GM19372 (cell line): ENCODE measurements at regions not wholly inside any gene's neighbourhood (a gene's known extent, or its start where the extent isn't known, plus 50 kb on each side); places are given as distances from the start of the nearest gene placed in this dataset.
A peak's percentile ranks its signal among the peaks of the same experiment; 100 is the strongest.
"Not testable (repeated sequence)": the region's sequence is repeated elsewhere in the genome, so short reads cannot be mapped to it uniquely, and the experiment has no call there.

Experiments
- ATAC-seq: cut with Tn5 transposase; IDR thresholded peaks from one replicate; pipeline ENCODE4 v1.9.1; 2021; ENCODE audit warnings: mild to moderate bottlenecking, low read depth, moderate library complexity; ENCODE audit not compliant: unreplicated experiment

DNA sequence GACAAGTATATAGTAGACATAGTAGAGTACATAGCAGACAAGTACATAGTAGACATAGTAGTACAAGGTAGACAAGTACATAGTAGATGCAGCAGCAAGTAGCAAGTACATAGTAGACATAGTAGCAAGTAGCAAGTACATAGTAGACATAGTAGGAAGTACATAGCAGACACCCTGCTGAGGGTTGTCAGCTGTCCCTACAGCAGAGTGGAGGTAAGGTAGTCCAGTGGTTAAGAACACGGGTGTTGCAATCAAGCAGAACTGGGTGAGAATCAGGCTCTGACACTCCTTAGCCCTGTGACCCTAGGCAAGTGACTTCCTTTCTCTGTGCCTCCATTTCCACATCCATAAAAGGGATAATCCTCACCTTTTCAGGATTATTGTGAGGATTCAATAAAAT, 94.7 kb downstream of the NOG start:
- ATAC-seq = no peak

- no peak for ATAC-seq
Observed at GRCh38 chr17:56690441-56691291, 97.2 kb downstream of the NOG start.

GRCh38 chr17:56694825-56695224, 101.3 kb downstream of the NOG start:
- no peak for ATAC-seq

DNA sequence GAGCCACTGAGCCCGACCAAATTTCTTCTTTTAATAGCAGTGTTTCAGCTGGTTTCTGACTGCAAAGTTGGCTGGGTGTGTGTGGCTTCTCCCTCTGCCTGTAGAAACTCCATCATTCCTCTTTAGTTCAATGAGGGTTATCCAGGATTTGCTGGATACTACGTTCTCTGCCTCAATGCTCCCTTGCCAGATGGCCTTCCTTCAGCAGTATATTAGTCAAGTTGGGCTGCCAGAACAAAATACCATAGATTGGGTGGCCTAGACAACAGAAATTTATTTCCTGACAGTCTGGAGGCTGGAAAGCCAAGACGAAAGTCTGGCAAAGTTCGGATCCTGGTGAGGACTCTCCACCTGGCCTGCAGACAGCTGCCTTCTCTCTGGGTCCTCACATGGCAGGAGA, 103.7 kb downstream of the NOG start:
- no peak for ATAC-seq

DNA sequence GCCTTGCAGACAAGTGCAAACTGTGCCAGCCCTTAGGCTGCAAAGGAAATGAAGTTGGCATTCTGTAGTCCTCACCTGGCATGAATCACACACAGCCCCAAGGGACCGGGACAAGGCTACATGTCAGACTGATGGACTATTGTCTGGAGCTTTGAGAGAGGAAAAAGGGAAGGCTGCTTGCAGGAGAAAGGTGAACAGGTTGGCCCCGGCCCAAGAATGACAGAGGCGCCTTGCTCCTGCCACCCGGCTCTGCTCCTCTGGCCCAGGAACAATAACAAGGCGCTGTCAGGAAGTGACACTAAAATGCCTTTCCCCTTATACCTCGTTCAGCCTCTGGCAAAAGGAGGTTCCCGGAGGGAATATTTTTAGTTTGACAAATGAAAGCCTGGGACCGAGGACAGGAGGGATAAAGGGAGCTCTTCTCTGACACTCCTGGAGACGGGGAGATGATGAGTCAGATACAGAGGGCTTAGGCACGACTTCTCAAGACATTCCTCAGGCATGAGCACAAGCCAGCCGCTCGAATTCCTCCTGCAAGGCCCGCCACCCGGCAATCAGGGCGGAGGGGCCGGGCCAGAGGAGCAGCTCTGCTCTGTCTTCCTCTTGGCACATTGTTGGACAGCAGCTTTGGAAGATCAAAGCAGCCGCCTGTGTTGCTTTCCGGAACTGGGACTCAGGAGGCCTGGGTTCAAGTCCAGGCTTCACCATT, 105.8 kb downstream of the NOG start:
- no peak for ATAC-seq

- no peak for ATAC-seq
Observed at GRCh38 chr17:56700919-56701420, 107.5 kb downstream of the NOG start.

DNA sequence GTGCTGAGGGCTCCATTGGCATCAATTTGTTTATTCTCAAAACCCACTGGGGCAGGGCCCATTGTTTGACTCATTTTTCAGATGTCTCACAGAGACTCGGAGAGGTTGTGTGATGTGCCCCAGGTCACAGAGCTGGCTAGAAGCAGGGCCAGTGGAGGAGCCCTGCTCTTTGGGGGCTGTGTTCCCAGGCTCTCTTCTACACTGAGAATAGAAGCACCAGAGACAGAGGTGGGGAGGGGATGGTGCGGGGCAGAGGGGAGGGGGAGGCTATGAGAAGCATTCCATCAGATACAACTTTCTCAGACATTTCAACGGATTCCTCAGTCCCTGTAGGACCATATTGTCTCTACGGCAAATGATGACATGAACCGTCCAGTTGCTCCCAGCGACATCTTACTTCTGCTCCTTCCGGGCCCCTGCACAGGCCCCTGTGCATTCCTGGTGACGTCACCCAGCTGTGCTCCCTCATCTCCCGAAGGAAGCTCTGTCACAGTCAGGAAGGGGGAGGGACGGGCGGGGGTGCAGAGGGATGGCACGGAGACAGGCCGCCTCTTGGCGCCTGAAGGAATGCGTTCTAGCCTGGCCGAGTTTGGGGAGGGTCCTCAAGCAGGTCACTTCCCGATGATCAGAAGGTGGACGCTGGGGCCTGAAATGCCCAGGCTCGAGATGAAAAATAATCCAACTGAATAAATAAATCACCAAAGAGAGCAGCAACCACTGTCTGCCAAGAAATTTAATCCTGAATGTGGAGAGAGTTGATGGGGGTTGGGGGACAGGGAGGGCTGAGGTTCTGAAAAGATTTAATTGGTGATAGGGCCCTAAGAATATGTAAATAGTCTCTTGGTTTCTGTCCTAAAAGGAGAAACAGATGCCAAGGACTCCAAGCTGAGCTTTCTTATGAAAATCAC, 114.1 kb downstream of the NOG start:
- no peak for ATAC-seq

- no peak for ATAC-seq
Observed at GRCh38 chr17:56708220-56708558, 114.7 kb downstream of the NOG start.

DNA sequence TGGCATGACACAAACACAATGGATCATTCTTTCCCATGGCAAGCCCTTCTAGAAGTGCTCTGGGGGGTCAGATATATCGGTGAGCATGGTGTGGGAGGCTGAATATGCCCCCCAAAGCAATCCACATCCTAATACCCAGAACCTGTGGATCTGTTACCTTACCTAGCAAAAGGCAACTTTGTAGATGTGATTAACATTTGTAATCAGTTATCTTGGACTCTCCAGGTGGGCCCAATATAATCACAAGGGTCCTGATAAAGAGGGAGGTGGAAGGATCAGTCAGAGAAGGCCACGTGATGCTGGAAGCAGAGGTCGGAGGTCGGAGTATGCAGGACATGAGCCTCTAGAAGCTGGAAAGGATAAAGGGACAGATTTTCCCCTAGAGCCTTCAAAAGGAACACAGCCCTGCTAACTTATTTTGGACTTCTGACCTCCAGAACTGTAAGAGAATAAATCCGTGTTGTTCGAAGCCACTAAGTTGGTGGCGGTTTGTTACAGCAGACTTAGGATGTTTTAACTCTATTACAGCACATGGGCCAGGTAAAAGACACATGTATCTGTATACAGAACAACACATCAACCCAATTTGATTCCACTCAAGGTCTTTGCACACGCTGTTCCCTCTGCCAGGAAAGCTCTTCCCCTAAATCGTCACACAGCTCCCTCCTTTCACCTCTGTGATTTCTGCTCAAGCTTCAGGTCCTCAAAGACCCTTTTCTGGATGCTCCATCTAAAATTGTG, 115.3 kb downstream of the NOG start:
- no peak for ATAC-seq

DNA sequence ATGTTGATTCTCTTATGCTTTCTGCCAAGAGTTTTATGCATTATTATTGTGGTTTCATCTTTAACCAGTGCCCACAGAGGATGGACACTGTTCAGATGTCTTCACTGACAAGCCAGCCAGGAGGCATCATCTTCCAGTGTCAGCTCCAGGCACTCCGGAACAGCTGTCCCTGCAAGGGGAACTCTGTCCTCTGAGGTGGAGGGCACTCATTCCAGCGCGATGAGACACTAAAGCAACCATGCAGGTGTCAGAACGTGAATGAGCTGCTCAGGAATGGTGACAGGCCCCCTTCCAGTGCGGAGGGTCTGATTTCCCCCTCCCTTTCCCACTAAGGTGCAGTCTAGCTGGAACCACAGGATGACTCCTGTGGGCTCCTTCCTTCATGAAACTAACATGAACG, 117.5 kb downstream of the NOG start:
- no peak for ATAC-seq

DNA sequence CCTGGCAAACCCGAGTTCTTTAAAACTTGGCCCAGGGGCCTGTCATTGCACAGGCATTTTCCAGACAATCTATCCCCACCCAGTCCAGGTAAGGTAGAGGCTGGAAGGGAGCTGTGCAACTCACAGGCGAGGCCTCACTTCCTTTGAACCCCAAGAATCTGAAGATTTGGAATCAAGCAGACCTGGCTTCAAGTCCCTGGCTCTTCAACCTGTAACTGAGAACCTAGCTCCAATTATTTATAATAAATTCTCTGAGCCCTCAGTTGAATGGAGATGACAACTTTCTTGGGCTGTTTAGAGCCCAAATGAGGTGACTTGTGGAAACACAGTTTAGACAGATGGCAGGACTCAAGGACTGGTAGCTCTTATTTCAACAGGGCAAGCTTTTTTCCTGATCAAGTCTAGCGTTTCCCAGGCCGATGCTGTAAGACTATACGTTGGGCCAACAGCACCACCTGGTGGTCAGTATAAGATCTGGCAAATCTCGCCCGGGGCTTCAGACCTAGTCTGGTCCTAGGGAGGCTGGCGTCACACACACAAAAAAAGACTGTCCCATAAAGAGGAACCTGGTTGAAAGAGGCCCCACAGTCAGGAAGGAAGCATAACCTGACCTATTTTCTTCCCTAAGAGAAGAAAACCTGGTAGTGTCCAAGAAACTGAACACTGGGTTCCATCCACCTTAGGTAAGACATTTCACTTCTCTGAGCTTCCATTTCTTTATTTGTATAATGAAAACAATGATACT, 117.9 kb downstream of the C17orf67 start:
- ATAC-seq = peak; percentile 93

- no peak for ATAC-seq
Observed at GRCh38 chr17:56717471-56717870, 116.2 kb downstream of the C17orf67 start.

- no peak for ATAC-seq
Observed at GRCh38 chr17:56718515-56718914, 115.2 kb downstream of the C17orf67 start.

- no peak for ATAC-seq
Observed at GRCh38 chr17:56723421-56723820, 110.3 kb downstream of the C17orf67 start.

DNA sequence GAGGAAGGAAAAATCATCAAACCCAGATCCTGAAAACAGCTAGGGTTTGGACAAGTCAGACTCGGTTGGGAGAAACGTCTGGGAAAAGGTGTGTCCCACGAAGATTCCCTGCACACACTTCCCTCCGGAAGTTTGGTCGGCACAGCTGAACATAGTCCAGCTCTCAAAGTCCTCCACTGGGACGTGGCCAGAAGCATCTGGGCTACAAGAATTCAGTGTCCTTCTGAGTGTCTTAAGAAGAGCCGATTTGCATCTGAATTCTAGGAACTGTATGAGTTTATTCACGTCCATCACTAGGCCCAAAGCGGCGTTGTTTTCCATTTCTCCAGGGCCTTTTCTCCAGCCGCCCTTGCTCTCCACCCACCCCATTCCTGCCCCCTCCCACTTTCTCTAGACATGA, 109.1 kb downstream of the C17orf67 start:
- no peak for ATAC-seq

DNA sequence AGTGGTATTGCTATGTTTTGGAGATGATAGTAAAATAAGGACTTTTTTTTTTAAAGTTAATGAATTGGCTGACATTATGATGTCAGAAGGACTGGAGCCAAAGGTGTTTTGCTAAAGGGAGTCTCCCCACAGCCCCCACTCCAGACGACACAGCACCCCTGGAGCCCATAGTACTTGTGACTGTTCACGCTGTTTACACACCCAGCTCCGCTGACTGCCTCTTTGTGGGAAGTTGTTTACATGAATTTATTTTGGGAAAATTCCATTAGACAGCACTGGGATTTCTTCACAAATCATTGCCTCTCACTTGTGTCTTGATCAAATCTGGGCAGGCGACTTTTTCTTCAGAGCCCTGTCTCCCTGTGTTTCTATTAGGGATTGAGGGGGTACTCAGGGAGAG, 108.6 kb downstream of the C17orf67 start:
- no peak for ATAC-seq

DNA sequence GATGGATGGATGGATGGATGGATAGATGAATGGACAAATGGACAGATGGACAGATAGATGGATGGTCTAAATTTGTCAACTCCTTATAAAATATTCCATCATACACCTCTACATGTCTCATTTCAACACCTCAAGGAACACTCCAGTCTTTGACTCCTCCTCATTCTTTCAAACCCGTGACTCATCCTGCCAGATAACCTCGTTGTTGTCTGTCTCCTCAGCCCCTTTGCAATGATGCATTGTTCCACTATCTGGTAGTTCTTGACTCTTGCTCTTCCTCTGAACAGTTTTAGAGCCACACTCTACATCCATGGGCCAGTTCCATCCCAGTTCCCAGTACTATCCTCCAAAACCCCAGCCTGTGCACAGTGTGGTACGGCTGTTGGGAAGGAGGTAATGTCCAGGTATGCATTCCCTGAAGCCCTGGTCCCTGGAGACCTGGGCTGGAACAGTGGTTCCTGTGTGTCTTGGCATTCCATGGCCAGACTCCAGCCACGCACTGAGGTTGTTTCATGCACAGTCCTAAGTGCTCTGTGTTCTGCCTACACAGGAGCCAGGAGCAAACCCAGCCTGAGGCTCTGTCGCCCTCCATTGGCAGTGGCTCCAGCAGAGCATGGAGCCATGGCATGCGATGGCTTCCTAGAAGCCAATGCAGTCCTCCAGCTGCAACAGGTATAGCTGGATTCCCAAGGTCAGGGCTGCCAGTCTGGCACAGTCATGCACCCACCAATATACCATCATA, 105.7 kb downstream of the C17orf67 start:
- ATAC-seq = no peak

DNA sequence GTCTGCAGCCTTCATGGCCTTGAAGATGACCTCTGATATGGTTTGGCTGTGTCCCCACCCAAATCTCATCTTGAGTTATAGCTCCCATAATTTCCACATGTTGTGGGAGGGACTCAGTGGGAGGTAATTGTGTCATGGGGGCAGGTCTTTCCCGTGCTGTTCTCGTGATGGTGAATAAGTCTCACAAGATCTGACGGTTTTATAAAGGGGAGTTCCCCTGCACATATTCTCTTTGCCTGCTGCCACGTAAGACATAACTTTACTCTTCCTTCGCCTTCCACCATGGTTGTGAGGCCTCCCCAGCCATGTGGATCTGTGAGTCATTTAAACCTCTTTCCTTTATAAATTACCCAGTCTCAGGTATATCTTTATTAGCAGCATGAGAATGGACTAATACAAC, 102.6 kb downstream of the C17orf67 start:
- not testable (repeated sequence) for ATAC-seq

- ATAC-seq = no peak
Observed at GRCh38 chr17:56733833-56734232, 99.9 kb downstream of the C17orf67 start.
